ENCODE measurements at regions not wholly inside any gene's neighbourhood (a gene's known extent, or its start where the extent isn't known, plus 50 kb on each side); places are given as distances from the start of the nearest gene placed in this dataset.

DNA sequence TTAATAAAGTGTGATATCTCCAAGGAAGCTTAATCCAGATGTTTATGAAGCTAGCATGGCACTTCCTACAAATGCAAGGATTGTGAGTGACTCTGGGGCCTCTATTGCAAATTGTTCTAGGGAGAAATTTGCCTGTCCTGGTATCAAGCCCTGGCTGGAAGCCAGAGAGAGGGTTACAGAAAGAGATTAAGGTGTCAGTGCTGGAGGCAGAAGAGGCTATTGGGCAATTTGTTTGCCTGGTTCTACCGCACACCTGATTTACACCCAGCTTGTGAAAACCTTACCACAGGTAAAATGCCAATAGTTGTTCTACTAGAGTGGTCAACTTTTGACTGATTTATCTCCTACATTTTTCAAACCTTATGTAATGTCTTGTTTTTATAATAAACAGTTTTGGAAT, 186.7 kb upstream of the FAT1 start:
- Histone ChIP-seq H3K27me3 (ENCODE audit: control insufficient read depth, insufficient read depth, low read length) (no peaks in the 10 kb centered on the region), H3K27ac (ENCODE audit: low read length) (no peak overlapping the region), H3K36me3 (ENCODE audit: control insufficient read depth, insufficient read depth, low read length) (no peaks in the 10 kb centered on the region), H3K4me1 (ENCODE audit: control insufficient read depth, insufficient read depth, low read length) (0 out of 2 replicates have a peak, but pooled peaks cover 2% of the 10 kb centered on the region), H3K4me3 (ENCODE audit: low read length) (no peak overlapping the region), H3K9me3 (ENCODE audit: control insufficient read depth, insufficient read depth, low read length) (no peaks in the 10 kb centered on the region)
- no peak for DNase-seq (ENCODE audit: low read depth, low spot score)
- WGBS (ENCODE audit: insufficient coverage, insufficient read length), result no CpG with 5 or more reads among the region's 1 CpG

DNA sequence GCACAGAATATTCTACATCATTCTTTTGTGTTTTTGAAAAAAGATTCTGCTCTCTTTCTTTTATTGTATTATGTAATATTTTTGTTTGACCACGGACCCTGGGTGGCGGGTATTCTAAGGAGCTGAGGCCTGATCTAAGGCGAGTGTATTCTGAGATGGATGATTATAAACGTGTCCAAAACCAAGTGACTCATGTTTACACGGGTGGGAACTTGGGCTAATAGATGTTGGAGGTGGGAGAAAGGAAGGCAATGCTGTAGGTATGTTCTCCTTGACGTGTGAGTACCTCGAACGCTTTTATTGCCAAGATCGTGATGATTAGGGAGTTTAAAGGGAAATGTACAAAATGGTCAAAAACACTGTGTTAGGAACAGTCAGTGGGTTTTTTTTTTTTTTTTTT, 188.9 kb upstream of the FAT1 start:
- H3K36me3 ChIP-seq (ENCODE audit: control insufficient read depth, insufficient read depth, low read length), result no peaks in the 10 kb centered on the region
- no peaks in the 10 kb centered on the region for H3K27me3 ChIP-seq (ENCODE audit: control insufficient read depth, insufficient read depth, low read length)
- WGBS (ENCODE audit: insufficient coverage, insufficient read length), result no CpG with 5 or more reads among the region's 9 CpGs
- H3K4me1 ChIP-seq (ENCODE audit: control insufficient read depth, insufficient read depth, low read length), result 0 out of 2 replicates have a peak, but pooled peaks cover 2% of the 10 kb centered on the region
- H3K9me3 ChIP-seq (ENCODE audit: control insufficient read depth, insufficient read depth, low read length), result no peaks in the 10 kb centered on the region
- no peak for DNase-seq (ENCODE audit: low read depth, low spot score)
- no peak overlapping the region for H3K27ac ChIP-seq (ENCODE audit: low read length)
- H3K4me3 ChIP-seq (ENCODE audit: low read length), result no peak overlapping the region

DNA sequence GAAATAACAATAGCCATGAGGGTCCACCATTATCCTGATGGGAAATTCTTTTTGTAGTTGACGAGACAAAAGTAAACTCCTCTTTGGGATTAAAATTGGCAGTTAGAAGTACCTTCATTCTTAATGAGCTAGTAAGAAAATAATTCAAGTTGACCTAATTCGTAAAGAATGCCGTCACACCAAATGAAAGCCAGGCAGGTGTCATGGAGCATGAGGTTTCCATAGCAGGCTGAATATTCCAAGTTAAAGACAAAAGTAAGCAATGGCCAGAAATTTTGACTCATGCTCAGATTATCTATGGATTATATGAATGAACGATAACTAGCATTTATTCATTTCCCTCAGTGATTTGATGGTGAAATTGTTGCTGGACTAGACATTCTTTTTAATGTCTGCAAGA, 192.2 kb upstream of the FAT1 start:
- no peak overlapping the region for H3K27ac ChIP-seq (ENCODE audit: low read length)
- WGBS (ENCODE audit: insufficient coverage, insufficient read length), result no CpG with 5 or more reads among the region's 4 CpGs
- H3K27me3 ChIP-seq (ENCODE audit: control insufficient read depth, insufficient read depth, low read length), result no peaks in the 10 kb centered on the region
- no peak for DNase-seq (ENCODE audit: low read depth, low spot score)
- H3K36me3 ChIP-seq (ENCODE audit: control insufficient read depth, insufficient read depth, low read length), result no peaks in the 10 kb centered on the region
- H3K4me1 ChIP-seq (ENCODE audit: control insufficient read depth, insufficient read depth, low read length), result 0 out of 2 replicates have a peak, but pooled peaks cover 2% of the 10 kb centered on the region
- H3K9me3 ChIP-seq (ENCODE audit: control insufficient read depth, insufficient read depth, low read length), result no peaks in the 10 kb centered on the region
- H3K4me3 ChIP-seq (ENCODE audit: low read length), result no peak overlapping the region

DNA sequence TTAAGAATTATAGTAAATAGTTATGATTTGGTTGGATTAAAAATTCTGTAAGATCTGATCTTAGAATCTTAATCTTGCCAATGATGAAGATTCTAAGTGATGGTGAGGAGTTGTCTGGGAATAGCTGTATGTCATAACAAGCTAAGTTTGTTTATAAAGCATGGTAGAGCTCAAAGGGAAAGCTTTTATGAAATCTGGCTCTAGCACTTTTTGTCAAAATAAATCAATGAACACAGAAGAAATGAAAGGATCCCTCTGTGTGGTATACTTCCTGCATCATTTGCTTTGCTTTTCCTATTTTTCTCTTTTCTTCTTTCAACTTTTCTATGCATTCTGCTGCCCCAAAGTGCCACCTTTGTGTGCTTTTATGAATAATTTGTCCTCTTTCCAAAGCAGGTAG, 193.5 kb upstream of the FAT1 start:
- H3K36me3 ChIP-seq (ENCODE audit: control insufficient read depth, insufficient read depth, low read length), result no peaks in the 10 kb centered on the region

DNA sequence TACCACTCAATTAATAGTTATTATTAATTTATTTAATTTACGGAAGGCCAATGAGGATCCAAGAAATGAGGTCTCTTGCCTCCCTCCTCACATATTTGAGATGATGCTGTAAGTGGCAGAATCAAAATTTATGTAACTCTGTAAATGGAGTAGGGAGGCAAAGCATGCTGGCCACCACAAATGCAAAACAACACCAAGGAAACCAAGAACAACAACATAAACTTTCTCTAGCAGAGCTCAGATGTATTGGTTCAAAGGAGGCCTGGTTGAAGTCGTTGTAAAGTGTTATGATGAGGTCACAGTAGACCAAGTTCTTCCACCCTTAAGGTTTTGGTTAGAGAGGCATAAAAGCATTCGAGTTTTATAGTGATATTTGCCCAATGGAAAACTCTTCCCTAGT, 194.8 kb upstream of the FAT1 start:
- Histone ChIP-seq H3K4me1 (ENCODE audit: control insufficient read depth, insufficient read depth, low read length) (no peaks in the 10 kb centered on the region), H3K4me3 (ENCODE audit: low read length) (no peak overlapping the region), H3K36me3 (ENCODE audit: control insufficient read depth, insufficient read depth, low read length) (no peaks in the 10 kb centered on the region), H3K27ac (ENCODE audit: low read length) (no peak overlapping the region), H3K27me3 (ENCODE audit: control insufficient read depth, insufficient read depth, low read length) (no peaks in the 10 kb centered on the region), H3K9me3 (ENCODE audit: control insufficient read depth, insufficient read depth, low read length) (no peaks in the 10 kb centered on the region)
- no CpG with 5 or more reads among the region's 3 CpGs for WGBS (ENCODE audit: insufficient coverage, insufficient read length)
- DNase-seq (ENCODE audit: low read depth, low spot score), result no peak

More for the DNA sequence above, 193.5 kb upstream of the FAT1 start:
- Histone ChIP-seq H3K27me3 (ENCODE audit: control insufficient read depth, insufficient read depth, low read length) (no peaks in the 10 kb centered on the region), H3K4me3 (ENCODE audit: low read length) (no peak overlapping the region), H3K4me1 (ENCODE audit: control insufficient read depth, insufficient read depth, low read length) (no peaks in the 10 kb centered on the region), H3K9me3 (ENCODE audit: control insufficient read depth, insufficient read depth, low read length) (no peaks in the 10 kb centered on the region), H3K27ac (ENCODE audit: low read length) (no peak overlapping the region)
- no peak for DNase-seq (ENCODE audit: low read depth, low spot score)

DNA sequence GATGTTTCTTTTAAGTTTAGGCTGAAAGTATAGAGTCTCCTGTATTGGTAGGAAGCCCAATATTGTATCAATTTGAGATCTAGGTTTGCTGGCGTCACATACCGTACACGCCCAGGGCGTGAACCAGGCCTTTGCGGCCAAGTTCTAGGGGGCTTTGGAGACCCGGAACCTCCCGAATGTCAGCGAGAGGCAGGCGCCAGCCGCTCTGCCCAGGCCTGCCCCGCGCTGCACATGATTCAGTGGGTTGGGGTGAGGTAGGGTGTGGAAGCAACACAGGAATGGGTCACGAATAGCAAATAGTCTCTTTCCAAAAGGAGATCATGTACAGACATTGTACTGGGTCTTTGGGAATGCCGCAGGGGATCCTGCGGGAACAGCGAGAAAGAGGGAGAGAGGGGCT, 195.7 kb upstream of the FAT1 start:
- H3K9me3 ChIP-seq (ENCODE audit: control insufficient read depth, insufficient read depth, low read length), result no peaks in the 10 kb centered on the region
- H3K27ac ChIP-seq (ENCODE audit: low read length), result no peak overlapping the region
- H3K4me3 ChIP-seq (ENCODE audit: low read length), result no peak overlapping the region
- no peaks in the 10 kb centered on the region for H3K27me3 ChIP-seq (ENCODE audit: control insufficient read depth, insufficient read depth, low read length)
- H3K36me3 ChIP-seq (ENCODE audit: control insufficient read depth, insufficient read depth, low read length), result no peaks in the 10 kb centered on the region
- DNase-seq (ENCODE audit: low read depth, low spot score), result no peak
- no CpG with 5 or more reads among the region's 16 CpGs for WGBS (ENCODE audit: insufficient coverage, insufficient read length)
- H3K4me1 ChIP-seq (ENCODE audit: control insufficient read depth, insufficient read depth, low read length), result no peaks in the 10 kb centered on the region

DNA sequence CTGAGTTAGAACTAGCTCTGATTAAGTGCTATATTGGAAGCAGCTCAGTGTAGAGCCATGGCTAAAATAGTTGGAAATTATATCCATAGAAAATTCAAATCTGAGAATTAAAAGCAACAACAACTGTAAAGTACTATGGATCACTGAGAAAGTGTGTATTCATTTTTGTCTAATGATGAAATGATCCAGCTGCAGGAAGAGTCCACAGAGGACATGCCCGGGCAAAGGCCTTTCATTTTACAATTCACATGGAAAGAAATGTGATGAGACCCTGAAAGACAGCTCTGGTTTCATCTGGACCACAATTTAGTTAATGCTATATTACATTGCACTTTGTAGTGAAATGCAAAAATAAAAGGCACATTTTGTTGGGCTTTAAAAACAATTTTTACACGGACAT, 196.8 kb upstream of the FAT1 start:
- no peaks in the 10 kb centered on the region for H3K27me3 ChIP-seq (ENCODE audit: control insufficient read depth, insufficient read depth, low read length)
- no peaks in the 10 kb centered on the region for H3K9me3 ChIP-seq (ENCODE audit: control insufficient read depth, insufficient read depth, low read length)
- H3K27ac ChIP-seq (ENCODE audit: low read length), result no peak overlapping the region
- DNase-seq (ENCODE audit: low read depth, low spot score), result no peak
- no CpG with 5 or more reads among the region's 2 CpGs for WGBS (ENCODE audit: insufficient coverage, insufficient read length)
- H3K36me3 ChIP-seq (ENCODE audit: control insufficient read depth, insufficient read depth, low read length), result no peaks in the 10 kb centered on the region
- H3K4me1 ChIP-seq (ENCODE audit: control insufficient read depth, insufficient read depth, low read length), result no peaks in the 10 kb centered on the region
- no peak overlapping the region for H3K4me3 ChIP-seq (ENCODE audit: low read length)

DNA sequence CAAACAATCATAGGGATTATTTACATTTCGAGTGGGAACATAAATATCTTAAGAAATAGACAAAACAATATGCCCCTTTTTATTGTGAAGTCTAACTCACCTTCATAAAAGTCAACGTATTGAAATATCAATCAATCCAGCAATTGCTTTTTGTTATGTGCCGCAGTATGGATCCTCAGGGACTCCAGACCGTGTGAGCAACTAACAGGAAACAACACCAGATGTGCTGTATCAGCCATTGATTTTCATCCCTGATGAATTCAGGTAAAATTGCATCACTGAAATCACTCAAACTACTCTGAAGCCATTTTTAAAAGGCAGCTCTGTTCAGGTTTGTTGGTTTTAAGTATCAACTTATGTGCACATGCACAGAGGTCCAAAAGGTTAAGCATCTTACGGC, 197.3 kb upstream of the FAT1 start:
- no peaks in the 10 kb centered on the region for H3K4me1 ChIP-seq (ENCODE audit: control insufficient read depth, insufficient read depth, low read length)
- H3K4me3 ChIP-seq (ENCODE audit: low read length), result no peak overlapping the region
- H3K27ac ChIP-seq (ENCODE audit: low read length), result no peak overlapping the region
- no peaks in the 10 kb centered on the region for H3K9me3 ChIP-seq (ENCODE audit: control insufficient read depth, insufficient read depth, low read length)
- DNase-seq (ENCODE audit: low read depth, low spot score), result no peak
- no CpG with 5 or more reads among the region's 5 CpGs for WGBS (ENCODE audit: insufficient coverage, insufficient read length)
- no peaks in the 10 kb centered on the region for H3K27me3 ChIP-seq (ENCODE audit: control insufficient read depth, insufficient read depth, low read length)
- H3K36me3 ChIP-seq (ENCODE audit: control insufficient read depth, insufficient read depth, low read length), result no peaks in the 10 kb centered on the region

DNA sequence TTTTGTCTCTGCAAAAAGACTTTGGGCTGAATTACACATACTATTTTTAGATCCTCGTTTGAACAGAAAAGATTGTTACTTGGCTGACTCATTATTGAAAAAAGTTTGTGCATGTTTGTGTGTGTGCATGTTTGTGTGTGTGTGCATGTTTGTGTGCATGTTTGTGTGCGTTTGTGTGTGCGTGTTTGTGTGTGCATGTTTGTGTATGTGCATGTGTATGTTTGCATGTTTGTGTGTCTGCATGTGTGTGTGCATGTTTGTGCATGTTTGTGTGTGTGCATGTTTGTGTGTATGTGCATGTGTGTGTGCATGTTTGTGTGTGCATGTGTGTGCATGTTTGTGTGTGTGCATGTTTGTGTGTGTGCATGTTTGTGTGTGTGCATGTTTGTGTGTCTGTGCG, 201.1 kb upstream of the FAT1 start:
- H3K9me3 ChIP-seq (ENCODE audit: control insufficient read depth, insufficient read depth, low read length), result no peaks in the 10 kb centered on the region
- DNase-seq (ENCODE audit: low read depth, low spot score), result no peak
- H3K27me3 ChIP-seq (ENCODE audit: control insufficient read depth, insufficient read depth, low read length), result no peaks in the 10 kb centered on the region
- H3K36me3 ChIP-seq (ENCODE audit: control insufficient read depth, insufficient read depth, low read length), result no peaks in the 10 kb centered on the region
- no peak overlapping the region for H3K27ac ChIP-seq (ENCODE audit: low read length)
- no peaks in the 10 kb centered on the region for H3K4me1 ChIP-seq (ENCODE audit: control insufficient read depth, insufficient read depth, low read length)
- no CpG with 5 or more reads among the region's 4 CpGs for WGBS (ENCODE audit: insufficient coverage, insufficient read length)
- H3K4me3 ChIP-seq (ENCODE audit: low read length), result no peak overlapping the region

DNA sequence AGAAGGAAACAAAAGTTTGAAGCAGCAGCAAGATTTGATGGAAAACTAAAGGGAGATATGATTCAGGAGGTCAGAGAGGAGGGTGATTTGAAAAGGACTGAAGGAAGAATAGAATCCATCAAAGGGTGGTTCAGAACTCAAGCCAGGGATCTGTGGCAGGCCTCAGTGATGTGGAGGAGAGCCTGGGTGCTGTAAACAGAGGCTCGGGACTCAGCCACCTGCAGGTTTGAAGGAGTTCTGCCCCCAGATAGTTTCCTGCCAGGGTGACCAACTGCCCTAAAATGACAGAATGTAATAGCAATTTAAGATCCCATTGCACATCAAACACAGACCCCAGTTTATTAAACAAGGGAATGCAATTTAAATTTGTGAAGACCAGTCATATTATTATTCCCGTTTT, 204.0 kb upstream of the FAT1 start:
- DNase-seq (ENCODE audit: low read depth, low spot score), result no peak
- Histone ChIP-seq H3K27ac (ENCODE audit: low read length) (no peak overlapping the region), H3K4me1 (ENCODE audit: control insufficient read depth, insufficient read depth, low read length) (0 out of 2 replicates have a peak, but pooled peaks cover 1% of the 10 kb centered on the region), H3K27me3 (ENCODE audit: control insufficient read depth, insufficient read depth, low read length) (no peaks in the 10 kb centered on the region), H3K4me3 (ENCODE audit: low read length) (no peak overlapping the region), H3K9me3 (ENCODE audit: control insufficient read depth, insufficient read depth, low read length) (no peaks in the 10 kb centered on the region), H3K36me3 (ENCODE audit: control insufficient read depth, insufficient read depth, low read length) (no peaks in the 10 kb centered on the region)
- no CpG with 5 or more reads among the region's 2 CpGs for WGBS (ENCODE audit: insufficient coverage, insufficient read length)

DNA sequence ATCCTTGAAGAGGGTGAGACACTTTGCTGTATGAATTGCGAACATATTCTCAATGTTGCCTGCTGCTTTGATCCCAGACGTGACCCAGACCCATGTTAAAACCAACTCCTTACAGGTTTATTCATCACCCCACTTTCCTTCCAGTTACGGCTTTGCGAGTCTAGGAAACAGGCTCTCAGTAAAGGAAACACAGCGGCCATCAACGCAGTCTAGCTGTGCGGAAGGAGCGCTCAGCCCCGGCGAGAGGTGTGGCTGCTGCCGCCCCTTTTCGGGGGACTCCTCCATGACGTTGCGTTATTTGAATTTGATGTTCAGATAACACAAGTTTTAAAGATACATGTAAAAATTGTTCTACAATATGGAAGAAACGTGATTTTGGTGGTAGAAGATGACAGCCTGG, 206.4 kb upstream of the FAT1 start:
- no peak overlapping the region for H3K4me3 ChIP-seq (ENCODE audit: low read length)
- WGBS (ENCODE audit: insufficient coverage, insufficient read length), result 100% methylated on average over 1 of the region's 15 CpGs
- DNase-seq (ENCODE audit: low read depth, low spot score), result no peak
- no peak overlapping the region for H3K27ac ChIP-seq (ENCODE audit: low read length)
- 0 out of 2 replicates have a peak, but pooled peaks cover 1% of the 10 kb centered on the region for H3K4me1 ChIP-seq (ENCODE audit: control insufficient read depth, insufficient read depth, low read length)
- H3K9me3 ChIP-seq (ENCODE audit: control insufficient read depth, insufficient read depth, low read length), result no peaks in the 10 kb centered on the region
- H3K36me3 ChIP-seq (ENCODE audit: control insufficient read depth, insufficient read depth, low read length), result no peaks in the 10 kb centered on the region
- H3K27me3 ChIP-seq (ENCODE audit: control insufficient read depth, insufficient read depth, low read length), result no peaks in the 10 kb centered on the region

Data from iPS DF 6.9 (cell line).